Endothelial cell of umbilical vein (primary cell): ENCODE measurements at regions not wholly inside any gene's neighbourhood (a gene's known extent, or its start where the extent isn't known, plus 50 kb on each side); places are given as distances from the start of the nearest gene placed in this dataset.

Experiments
- BruUV-seq: library from RNA; stranded (reverse); fragments of 400-500 nt; replicated peaks from 2 replicates; lab custom pipeline; 2021; lab: Mats Ljungman, UMichigan
- CTCF ChIA-PET: fragments of 300-600, 350-600 bp; sonication (Branson Sonifier 250); formaldehyde crosslinking; loops from one replicate; lab custom pipeline; 2021; ENCODE audit warnings: antibody characterized with exemption, inconsistent platforms; lab: Charles Lee
- POLR2A ChIA-PET: fragments of 300-600, 350-600 bp; sonication (Branson Sonifier 250); formaldehyde crosslinking; loops from one replicate; lab custom pipeline; 2021; ENCODE audit warnings: antibody characterized with exemption, inconsistent platforms; lab: Charles Lee
- DNase-seq: peaks from one replicate; pipeline ENCODE4 v3.0.0-alpha.2; 2011; ENCODE audit warnings: low read depth, low spot score
- FAIRE-seq: peaks from 2 replicates; lab custom pipeline; 2011; peaks lifted over from hg19 to GRCh38; lab: Jason Lieb, UNC
- H2AFZ ChIP-seq: 2 replicates; pipeline ENCODE4 v1.6.0; 2012; ENCODE audit warnings: low read depth, low read length, control low read depth, inconsistent platforms
- H3K27ac ChIP-seq: 2 replicates; pipeline ENCODE4 v1.5.1; 2011; ENCODE audit warnings: low read depth, mild to moderate bottlenecking, control low read depth, low read length, moderate library complexity; ENCODE audit not compliant: insufficient read depth
- H3K27me3 ChIP-seq, 2 experiments: 2 replicates each; pipeline versions ENCODE4 v1.6.0 to v1.6.1; 2011; ENCODE audit warnings: low read length in 2 of 2, mixed read lengths in 1 of 2; ENCODE audit not compliant: control insufficient read depth in 2 of 2, insufficient read depth in 2 of 2
- H3K36me3 ChIP-seq, 2 experiments: 2 replicates in 1 of 2; 3 replicates in 1 of 2; pipeline ENCODE4 v1.5.1; 2011; ENCODE audit warnings: low read length in 2 of 2, mild to moderate bottlenecking in 1 of 2, moderate library complexity in 1 of 2; ENCODE audit not compliant: control insufficient read depth in 2 of 2, insufficient read depth in 2 of 2; ENCODE audit errors: extremely low read depth in 1 of 2
- H3K4me1 ChIP-seq: 3 replicates; pipeline ENCODE4 v1.5.1; 2011; ENCODE audit warnings: mild to moderate bottlenecking, low read length; ENCODE audit not compliant: control insufficient read depth, insufficient read depth; ENCODE audit errors: extremely low read depth
- H3K4me2 ChIP-seq: 2 replicates; pipeline ENCODE4 v1.6.1; 2011; ENCODE audit warnings: low read length, control low read depth, mixed read lengths; ENCODE audit not compliant: insufficient read depth
- H3K4me3 ChIP-seq, 3 experiments: fragments of 200-600 bp in 1 of 3; sonication (generic), shearing (Covaris generic) in 1 of 3; replicated peaks in 1 of 3; 2 replicates each; pipeline ENCODE4 v1.5.1; 2011 to 2016; ENCODE audit warnings: control low read depth in 3 of 3, low read length in 3 of 3, mild to moderate bottlenecking in 2 of 3, inconsistent platforms in 1 of 3, low read depth in 1 of 3, moderate library complexity in 1 of 3; ENCODE audit not compliant: insufficient read depth in 1 of 3
- H3K79me2 ChIP-seq: 2 replicates; pipeline ENCODE4 v1.6.0; 2012; ENCODE audit warnings: low read length, inconsistent platforms; ENCODE audit not compliant: control insufficient read depth, insufficient read depth
- H3K9ac ChIP-seq: replicated peaks from 2 replicates; pipeline ENCODE3; 2011; ENCODE audit warnings: low read length, control low read depth; ENCODE audit not compliant: insufficient read depth; ENCODE audit errors: extremely low read depth
- H3K9me1 ChIP-seq: replicated peaks from 3 replicates; pipeline ENCODE4 v1.6.0; 2011; ENCODE audit warnings: mild to moderate bottlenecking, low read length; ENCODE audit not compliant: control insufficient read depth, insufficient read depth; ENCODE audit errors: extremely low read depth
- H3K9me3 ChIP-seq: replicated peaks from 2 replicates; pipeline ENCODE4 v1.5.1; 2012; ENCODE audit warnings: low read length, inconsistent platforms; ENCODE audit not compliant: control insufficient read depth, insufficient read depth
- H4K20me1 ChIP-seq: replicated peaks from 2 replicates; pipeline ENCODE3; 2011; ENCODE audit warnings: mild to moderate bottlenecking, low read length; ENCODE audit not compliant: control insufficient read depth, insufficient read depth; ENCODE audit errors: extremely low read depth
- EZH2 ChIP-seq: IDR thresholded peaks from 2 replicates; pipeline ENCODE4 v1.6.1; 2012; ENCODE audit warnings: borderline replicate concordance, low read depth, mild to moderate bottlenecking, moderate library complexity, low read length, inconsistent platforms; ENCODE audit not compliant: severe bottlenecking
- JUN ChIP-seq: IDR thresholded peaks from 2 replicates; pipeline ENCODE4 v1.6.1; 2011; ENCODE audit warnings: borderline replicate concordance, low read depth; ENCODE audit not compliant: insufficient read length, insufficient read depth
- MAX ChIP-seq: IDR thresholded peaks from 2 replicates; pipeline ENCODE4 v1.6.1; 2011; ENCODE audit not compliant: insufficient read depth, insufficient read length
- MYC ChIP-seq: IDR thresholded peaks from one replicate; pipeline ENCODE4 v1.6.1; 2011; ENCODE audit warnings: mild to moderate bottlenecking, low read depth, low read length
- POLR2A ChIP-seq: IDR thresholded peaks from 2 replicates; pipeline ENCODE4 v1.6.1; 2012; ENCODE audit warnings: low read depth, mild to moderate bottlenecking, control low read depth, low read length
- POLR2AphosphoS5 ChIP-seq: IDR thresholded peaks from 2 replicates; pipeline ENCODE4 v1.6.1; 2012; ENCODE audit warnings: low read depth, mild to moderate bottlenecking, control low read depth, low read length, moderate library complexity; ENCODE audit not compliant: insufficient read depth
- dilution Hi-C: fragments of 300-500 bp; cut with MboI; formaldehyde crosslinking; loops from one replicate; pipeline ENCODE4 v1.15.0; 2019; ENCODE audit warnings: low sequenced_read_pairs; ENCODE audit not compliant: extremely low pct_ligation_motif_present
- intact Hi-C: fragments of 100-400 bp; cut with micrococcal nuclease; formaldehyde crosslinking; loops from one replicate; pipeline ENCODE4 v1.10.0; 2022
- TF ChIP-seq, protein P1 (sequence below), 2 donors: IDR thresholded peaks; 1 replicate in 1 of 2; 2 replicates in 1 of 2; pipeline ENCODE4 v1.5.1; 2011; ENCODE audit warnings: low read length in 2 of 2, mild to moderate bottlenecking in 2 of 2, moderate library complexity in 2 of 2, control low read depth in 1 of 2, inconsistent platforms in 1 of 2, low read depth in 1 of 2; ENCODE audit not compliant: insufficient read depth in 1 of 2; ENCODE audit errors: extremely low read depth in 1 of 2

GRCh38 chr12:73486256-73486655, 1051.4 kb upstream of the ATXN7L3B start:
- ChIA-PET CTCF (no interaction called here), POLR2A (no interaction called here)
- TF ChIP-seq EZH2: no peak
- TF ChIP-seq POLR2AphosphoS5: no peak
- TF ChIP-seq JUN: no peak
- TF ChIP-seq MAX: no peak
- TF ChIP-seq POLR2A: no peak
- TF ChIP-seq MYC: no peak
- H3K9me3 ChIP-seq: peaks cover 6% of the 10 kb centered on the region
- FAIRE-seq (no peak), DNase-seq (no peak)
- no peaks in the 10 kb centered on the region for H4K20me1 ChIP-seq
- no peaks in the 10 kb centered on the region for H3K27me3 ChIP-seq
- no peaks in the 10 kb centered on the region for H3K4me1 ChIP-seq
- H3K4me2 ChIP-seq: no peak overlapping the region
- no peak overlapping the region for H3K4me3 ChIP-seq
- no peak overlapping the region for H3K9ac ChIP-seq
- H3K27ac ChIP-seq: no peak overlapping the region
- H3K36me3 ChIP-seq: no peaks in the 10 kb centered on the region
- no TSS peak for BruUV-seq
- no peak overlapping the region for H2AFZ ChIP-seq
- H3K9me1 ChIP-seq: no peaks in the 10 kb centered on the region
- dilution Hi-C loops: no loop called here
- H3K79me2 ChIP-seq: no peaks in the 10 kb centered on the region
- intact Hi-C loops: no loop called here

DNA sequence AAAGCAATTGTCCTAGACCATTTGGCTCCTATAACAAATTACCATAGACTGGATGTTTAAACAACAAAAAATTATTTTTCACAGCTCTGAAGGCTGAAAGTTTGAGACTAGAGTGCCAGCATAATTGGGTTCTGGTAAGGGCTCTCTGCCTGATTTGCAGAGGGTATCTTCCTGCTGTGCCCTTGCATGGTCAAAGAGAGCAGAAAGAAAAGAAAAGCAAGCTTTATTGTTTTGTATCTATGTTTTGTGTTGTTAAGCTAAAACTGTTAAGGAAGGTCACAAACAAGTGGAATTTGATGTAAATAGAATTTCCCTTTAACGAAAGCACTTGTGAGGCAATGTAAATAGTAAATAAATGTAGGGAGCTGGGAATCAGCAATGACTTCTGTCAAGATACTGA, 1031.0 kb upstream of the ATXN7L3B start:
- Histone ChIP-seq H3K36me3 (no peaks in the 10 kb centered on the region), H3K9ac (no peak overlapping the region), H3K27ac (no peak overlapping the region), H3K9me3 (peaks cover 5% of the 10 kb centered on the region), H3K9me1 (no peaks in the 10 kb centered on the region), H3K4me2 (no peak overlapping the region), H4K20me1 (no peaks in the 10 kb centered on the region), H3K27me3 (no peaks in the 10 kb centered on the region), H3K4me1 (no peaks in the 10 kb centered on the region), H2AFZ (no peak overlapping the region), H3K79me2 (no peaks in the 10 kb centered on the region), H3K4me3 (no peak overlapping the region)
- dilution Hi-C loops (no loop called here), intact Hi-C loops (no loop called here)
- DNase-seq: no peak
- TF ChIP-seq MAX: no peak
- TF ChIP-seq, protein P1, sequence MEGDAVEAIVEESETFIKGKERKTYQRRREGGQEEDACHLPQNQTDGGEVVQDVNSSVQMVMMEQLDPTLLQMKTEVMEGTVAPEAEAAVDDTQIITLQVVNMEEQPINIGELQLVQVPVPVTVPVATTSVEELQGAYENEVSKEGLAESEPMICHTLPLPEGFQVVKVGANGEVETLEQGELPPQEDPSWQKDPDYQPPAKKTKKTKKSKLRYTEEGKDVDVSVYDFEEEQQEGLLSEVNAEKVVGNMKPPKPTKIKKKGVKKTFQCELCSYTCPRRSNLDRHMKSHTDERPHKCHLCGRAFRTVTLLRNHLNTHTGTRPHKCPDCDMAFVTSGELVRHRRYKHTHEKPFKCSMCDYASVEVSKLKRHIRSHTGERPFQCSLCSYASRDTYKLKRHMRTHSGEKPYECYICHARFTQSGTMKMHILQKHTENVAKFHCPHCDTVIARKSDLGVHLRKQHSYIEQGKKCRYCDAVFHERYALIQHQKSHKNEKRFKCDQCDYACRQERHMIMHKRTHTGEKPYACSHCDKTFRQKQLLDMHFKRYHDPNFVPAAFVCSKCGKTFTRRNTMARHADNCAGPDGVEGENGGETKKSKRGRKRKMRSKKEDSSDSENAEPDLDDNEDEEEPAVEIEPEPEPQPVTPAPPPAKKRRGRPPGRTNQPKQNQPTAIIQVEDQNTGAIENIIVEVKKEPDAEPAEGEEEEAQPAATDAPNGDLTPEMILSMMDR (IDR thresholded peaks at IDR 0.05; ENCODE audit: extremely low read depth in 1 of 2, insufficient read depth in 1 of 2, low read depth in 1 of 2, low read length in 2 of 2): no peak
- no peak for TF ChIP-seq MYC
- no peak for TF ChIP-seq POLR2A
- POLR2A ChIA-PET: no interaction called here
- no TSS peak for BruUV-seq
- no peak for FAIRE-seq
- CTCF ChIA-PET: no interaction called here
